ENCODE measurements at regions not wholly inside any gene's neighbourhood (a gene's known extent, or its start where the extent isn't known, plus 50 kb on each side); places are given as distances from the start of the nearest gene placed in this dataset.
"Not testable (repeated sequence)": the region's sequence is repeated elsewhere in the genome, so short reads cannot be mapped to it uniquely, and the experiment has no call there.

DNA sequence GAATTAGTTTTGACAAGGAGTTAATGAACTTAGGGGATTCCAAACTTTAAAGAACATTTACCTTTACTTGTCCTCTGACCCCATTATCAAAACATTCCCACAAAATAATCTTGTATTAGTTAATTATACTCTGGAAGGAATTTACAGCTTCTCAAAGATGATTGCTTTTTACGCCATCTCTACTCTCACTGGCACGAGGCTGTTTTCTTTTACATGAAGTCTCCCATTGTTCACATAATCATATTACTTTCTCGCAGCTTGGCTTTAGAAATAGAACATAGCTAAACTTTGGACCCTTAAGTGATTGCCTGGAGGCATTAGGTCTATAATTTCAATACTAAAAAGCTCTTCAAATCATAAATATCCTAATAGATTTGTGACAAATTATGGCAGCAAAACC is 592.9 kb downstream of the TRIML1 start:
- DNase-seq (ENCODE audit: low read depth in 2 of 2), result no peak

- DNase-seq (ENCODE audit: low read depth in 2 of 2), result no peak
These were observed 595.8 kb downstream of the TRIML1 start for GRCh38 chr4:188735082-188735481.

GRCh38 chr4:188737251-188738002 is 598.2 kb downstream of the TRIML1 start:
- no peak for DNase-seq (ENCODE audit: low read depth in 2 of 2)

DNA sequence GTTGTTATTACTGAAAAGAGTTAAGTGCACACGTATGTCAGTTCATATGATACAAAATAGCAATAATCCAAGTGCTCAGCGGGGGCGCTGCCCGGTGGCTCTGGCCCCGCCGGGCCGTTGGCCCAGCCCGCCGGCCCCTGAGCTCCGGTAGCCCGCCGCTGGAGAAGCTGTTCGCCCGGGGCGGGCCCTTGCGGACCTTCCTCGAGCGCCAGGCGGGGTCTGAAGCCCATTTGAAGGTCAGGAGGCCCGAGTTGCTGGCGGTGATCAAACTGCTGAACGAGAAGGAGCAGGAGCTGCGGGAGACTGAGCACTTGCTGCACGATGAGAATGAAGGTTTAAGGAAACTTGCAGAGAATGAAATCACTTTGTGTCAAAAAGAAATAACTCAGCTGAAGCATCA is 599.0 kb downstream of the TRIML1 start:
- DNase-seq (ENCODE audit: low read depth in 2 of 2), result not testable (repeated sequence)

- DNase-seq (ENCODE audit: low read depth in 2 of 2), result not testable (repeated sequence)
These were observed 600.9 kb downstream of the TRIML1 start for GRCh38 chr4:188740172-188740571.

DNA sequence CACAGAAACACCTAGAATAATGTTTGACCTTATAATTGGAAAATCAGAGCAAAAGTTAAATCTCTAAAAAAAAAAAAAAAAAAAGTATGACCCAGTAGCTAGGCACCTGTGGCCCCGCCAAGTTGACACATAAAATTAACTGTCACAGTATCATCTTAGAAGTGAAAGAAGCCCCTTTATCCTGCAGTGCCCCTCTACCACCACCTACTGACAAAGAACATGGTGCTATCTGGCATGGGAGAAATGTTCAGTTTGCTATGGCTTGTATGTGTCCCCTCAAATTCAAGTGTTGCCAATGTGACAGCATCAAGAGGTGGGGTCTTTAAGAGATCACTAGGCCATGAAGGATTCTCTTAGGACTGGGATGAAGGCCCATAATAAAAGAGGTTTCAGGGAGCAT is 601.5 kb downstream of the TRIML1 start:
- not testable (repeated sequence) for DNase-seq (ENCODE audit: low read depth in 2 of 2)

DNA sequence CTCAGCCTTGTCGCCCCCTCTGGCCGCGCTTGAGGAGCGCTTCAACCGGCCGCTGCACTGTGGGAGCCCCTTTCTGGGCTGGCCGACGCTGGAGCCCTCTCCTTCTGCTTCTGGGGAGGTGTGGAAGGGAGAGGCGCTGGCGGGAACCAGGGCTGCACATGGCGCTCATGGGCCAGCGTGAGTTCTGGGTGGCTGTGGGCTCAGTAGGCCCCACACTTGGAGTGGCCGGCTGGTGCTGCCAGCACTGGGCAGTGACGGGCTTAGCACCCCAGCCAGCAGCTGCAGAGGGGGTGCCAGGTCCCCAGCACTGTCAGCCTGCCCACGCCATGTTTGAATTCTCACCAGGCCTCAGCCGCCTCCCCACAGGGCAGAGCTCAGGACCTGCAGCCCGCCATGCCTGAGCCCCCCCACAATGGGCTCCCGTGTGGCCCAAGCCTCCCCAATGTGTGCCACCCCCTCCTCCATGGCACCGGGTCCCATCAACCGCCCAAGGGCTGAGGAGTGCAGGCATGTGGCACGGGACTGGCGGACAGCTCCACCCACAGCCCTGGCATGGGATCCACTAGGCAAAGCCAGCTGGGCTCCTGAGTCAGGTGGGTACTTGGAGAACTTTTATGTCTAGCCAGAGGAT is 615.2 kb downstream of the TRIML1 start:
- no peak for DNase-seq (ENCODE audit: low read depth in 2 of 2)

- no peak for DNase-seq (ENCODE audit: low read depth in 2 of 2)
These were observed 628.3 kb downstream of the TRIML1 start for GRCh38 chr4:188767496-188767895.

GRCh38 chr4:188778905-188779304 is 639.7 kb downstream of the TRIML1 start:
- no peak for DNase-seq (ENCODE audit: low read depth in 2 of 2)

GRCh38 chr4:188779581-188779980 is 640.3 kb downstream of the TRIML1 start:
- DNase-seq (ENCODE audit: low read depth in 2 of 2), result no peak

DNA sequence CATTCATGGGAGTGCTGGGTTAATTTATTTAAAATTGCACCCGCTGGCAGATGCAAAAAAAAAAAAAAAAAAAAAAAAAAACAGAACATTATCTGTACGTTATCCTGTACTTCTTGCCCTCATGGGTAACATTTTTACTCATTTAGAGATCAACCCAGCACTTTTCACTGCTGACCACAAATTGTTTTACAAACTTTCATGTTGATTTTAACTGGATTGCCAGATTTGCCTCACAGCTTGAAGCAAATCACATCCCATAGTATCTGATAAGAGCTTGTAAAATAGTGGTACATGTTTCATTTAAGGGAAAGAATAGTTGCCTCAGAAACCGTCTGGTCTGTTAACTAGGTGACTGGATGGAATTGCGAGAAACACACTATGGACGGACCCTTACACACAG is 640.8 kb downstream of the TRIML1 start:
- DNase-seq (ENCODE audit: low read depth in 2 of 2), result no peak

- DNase-seq (ENCODE audit: low read depth in 2 of 2), result no peak
These were observed 641.4 kb downstream of the TRIML1 start for GRCh38 chr4:188780686-188781085.

DNA sequence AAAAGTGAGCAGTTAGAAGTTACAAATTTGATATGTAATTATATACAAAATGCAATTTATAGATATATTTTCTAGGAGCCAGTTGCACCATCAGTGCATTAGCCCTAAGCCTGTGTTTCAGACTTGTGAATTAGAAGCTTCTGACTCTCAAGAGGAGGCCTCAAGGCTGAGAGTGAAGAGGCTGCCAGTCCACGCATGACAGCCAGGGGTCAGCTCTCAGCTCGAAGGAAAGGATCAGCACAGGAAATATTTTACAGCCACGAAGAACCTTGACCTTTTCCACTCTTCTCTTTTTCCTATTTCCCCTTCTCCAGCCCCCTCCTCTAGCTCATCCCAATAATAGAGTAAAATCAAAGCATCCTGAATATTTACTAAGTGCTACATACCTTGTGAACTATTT is 642.4 kb downstream of the TRIML1 start:
- no peak for DNase-seq (ENCODE audit: low read depth in 2 of 2)

GRCh38 chr4:188783175-188783574 is 643.9 kb downstream of the TRIML1 start:
- DNase-seq (ENCODE audit: low read depth in 2 of 2), result no peak

GRCh38 chr4:188783606-188784160 is 644.4 kb downstream of the TRIML1 start:
- DNase-seq (ENCODE audit: low read depth in 2 of 2), result no peak

- not testable (repeated sequence) for DNase-seq (ENCODE audit: low read depth in 2 of 2)
These were observed 657.4 kb downstream of the TRIML1 start for GRCh38 chr4:188796600-188796999.

- not testable (repeated sequence) for DNase-seq (ENCODE audit: low read depth in 2 of 2)
These were observed 657.8 kb downstream of the TRIML1 start for GRCh38 chr4:188797011-188797410.

- no peak for DNase-seq (ENCODE audit: low read depth in 2 of 2)
These were observed 665.6 kb downstream of the TRIML1 start for GRCh38 chr4:188804861-188805260.

DNA sequence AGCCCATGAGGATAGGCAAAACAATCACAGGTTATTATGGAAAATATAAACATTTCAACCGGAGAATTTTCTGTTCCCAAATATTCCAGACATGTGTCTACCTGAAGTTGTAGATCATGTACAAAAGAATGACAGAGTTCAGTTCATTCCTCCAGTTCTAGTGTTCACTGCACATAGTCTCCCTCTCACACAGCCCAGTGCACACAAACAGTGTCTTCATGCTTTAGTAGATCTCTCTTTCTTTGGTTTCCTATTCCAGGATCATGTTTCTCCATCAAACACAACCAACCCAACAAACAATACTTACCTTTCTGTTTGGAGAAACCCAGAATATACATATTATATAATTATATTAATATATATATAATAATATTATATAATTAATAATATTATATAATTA is 671.9 kb downstream of the TRIML1 start:
- DNase-seq (ENCODE audit: low read depth in 2 of 2), result no peak

DNA sequence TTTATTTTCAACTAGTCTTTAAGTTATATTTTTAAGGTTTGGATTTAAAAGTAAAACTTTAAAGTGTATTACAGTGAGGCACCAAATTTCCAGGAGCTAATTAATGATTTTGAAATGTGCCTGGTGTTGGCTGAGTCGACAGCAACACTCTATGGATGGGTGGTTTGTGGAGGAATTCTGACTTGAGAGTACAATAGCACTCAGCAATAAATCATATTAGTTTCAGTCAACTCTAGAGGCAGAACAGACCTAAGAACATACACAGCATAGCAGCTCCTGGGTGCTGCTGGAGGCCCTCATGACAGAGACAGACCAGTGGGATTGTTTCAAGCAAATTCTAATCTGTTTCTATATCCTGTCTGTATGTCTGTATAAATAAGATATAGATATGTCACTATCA is 673.4 kb downstream of the TRIML1 start:
- DNase-seq (ENCODE audit: low read depth in 2 of 2), result no peak

DNA sequence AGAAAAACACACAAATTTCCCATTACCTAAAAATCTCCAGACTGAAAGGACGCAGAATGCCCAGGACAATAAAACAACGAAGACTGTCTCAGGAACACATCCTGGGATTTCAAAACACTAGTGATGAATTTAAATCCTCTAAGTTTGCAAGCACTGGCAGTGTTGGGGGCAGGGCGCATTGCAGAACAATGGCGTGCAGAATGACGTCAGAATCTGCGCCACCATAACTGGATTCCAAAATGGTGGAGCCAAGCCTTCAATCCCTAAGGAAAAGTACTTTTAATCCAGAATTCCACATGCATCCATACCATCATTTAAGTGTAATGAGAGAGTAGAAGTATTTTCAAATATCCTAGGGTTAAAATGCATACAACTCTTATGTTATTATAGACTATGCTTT is 679.1 kb downstream of the TRIML1 start:
- DNase-seq (ENCODE audit: low read depth in 2 of 2), result no peak

DNA sequence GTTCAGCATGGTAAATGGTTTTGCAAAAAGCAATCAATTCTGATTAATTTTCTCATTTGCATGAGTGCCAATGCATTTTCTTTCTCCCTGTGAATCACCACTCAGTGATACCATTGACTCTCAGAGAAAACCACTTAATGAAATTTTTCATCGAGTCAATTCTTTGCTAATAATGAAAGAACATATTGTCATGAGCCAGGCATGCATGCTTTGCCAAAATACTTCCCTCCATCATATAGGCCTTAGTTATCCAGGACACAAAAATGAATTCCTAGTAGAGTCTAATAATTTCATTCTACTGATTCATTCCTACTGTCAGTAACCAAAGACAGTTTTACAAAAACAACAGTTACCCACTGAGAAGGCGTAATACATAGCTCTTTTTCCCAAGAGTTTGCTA is 680.0 kb downstream of the TRIML1 start:
- DNase-seq (ENCODE audit: low read depth in 2 of 2), result no peak

GRCh38 chr4:188821500-188821899 is 682.3 kb downstream of the TRIML1 start:
- DNase-seq (ENCODE audit: low read depth in 2 of 2), result no peak

All from stimulated activated CD4-positive, alpha-beta T cell treated with anti-CD3 and anti-CD28 coated beads, Interleukin-15, amount 100 ng/mL, for 48 hours (primary cell).